Epithelial cell of prostate (primary cell): ENCODE measurements at regions not wholly inside any gene's neighbourhood (a gene's known extent, or its start where the extent isn't known, plus 50 kb on each side); places are given as distances from the start of the nearest gene placed in this dataset.
"Not testable (repeated sequence)": the region's sequence is repeated elsewhere in the genome, so short reads cannot be mapped to it uniquely, and the experiment has no call there.

ENCODE experiments used
- DNase-seq: peaks from one replicate; pipeline ENCODE4 v3.0.0-alpha.2; 2011; ENCODE audit warnings: low read depth, low spot score
- H3K27ac ChIP-seq: fragments of 450-650 bp; 2 replicates; pipeline ENCODE4 v1.5.1; 2017; ENCODE audit warnings: mild to moderate bottlenecking

GRCh38 chr21:27043377-27043776 lies 76.5 kb upstream of the ADAMTS5 start:
- no peak for DNase-seq
- no peak overlapping the region for H3K27ac ChIP-seq

GRCh38 chr21:27040738-27041469 lies 74.0 kb upstream of the ADAMTS5 start:
- DNase-seq = no peak
- no peak overlapping the region for H3K27ac ChIP-seq

- DNase-seq = no peak
- H3K27ac ChIP-seq = no peak overlapping the region
Measured at GRCh38 chr21:27036736-27037301, 69.9 kb upstream of the ADAMTS5 start.

- H3K27ac ChIP-seq = no peak overlapping the region
- DNase-seq = no peak
Measured at GRCh38 chr21:27035791-27036190, 68.9 kb upstream of the ADAMTS5 start.

- no peak overlapping the region for H3K27ac ChIP-seq
Measured at GRCh38 chr21:27034796-27035195, 67.9 kb upstream of the ADAMTS5 start.

GRCh38 chr21:27033471-27033870 lies 66.6 kb upstream of the ADAMTS5 start:
- H3K27ac ChIP-seq = no peak overlapping the region
- no peak for DNase-seq

More at GRCh38 chr21:27034796-27035195, 67.9 kb upstream of the ADAMTS5 start:
- DNase-seq = no peak

GRCh38 chr21:27026501-27026900 lies 59.6 kb upstream of the ADAMTS5 start:
- no peak for DNase-seq
- H3K27ac ChIP-seq = no peak overlapping the region

- DNase-seq, H3K27ac ChIP-seq: not testable (repeated sequence)
Measured at GRCh38 chr21:27025708-27026107, 58.8 kb upstream of the ADAMTS5 start.

GRCh38 chr21:27024971-27025370 lies 58.1 kb upstream of the ADAMTS5 start:
- no peak overlapping the region for H3K27ac ChIP-seq
- DNase-seq = no peak

GRCh38 chr21:27024301-27024700 lies 57.4 kb upstream of the ADAMTS5 start:
- no peak for DNase-seq

GRCh38 chr21:27023186-27023585 lies 56.3 kb upstream of the ADAMTS5 start:
- H3K27ac ChIP-seq = no peak overlapping the region
- no peak for DNase-seq

More at GRCh38 chr21:27024301-27024700, 57.4 kb upstream of the ADAMTS5 start:
- H3K27ac ChIP-seq = no peak overlapping the region

GRCh38 chr21:27021801-27022200 lies 54.9 kb upstream of the ADAMTS5 start:
- H3K27ac ChIP-seq = no peak overlapping the region
- DNase-seq = no peak

GRCh38 chr21:27021046-27021445 lies 54.2 kb upstream of the ADAMTS5 start:
- no peak overlapping the region for H3K27ac ChIP-seq
- no peak for DNase-seq

- no peak for DNase-seq
Measured at GRCh38 chr21:27017246-27017645, 50.4 kb upstream of the ADAMTS5 start.

More at GRCh38 chr21:27017246-27017645, 50.4 kb upstream of the ADAMTS5 start:
- no peak overlapping the region for H3K27ac ChIP-seq
